Renal cortical epithelial cell (primary cell): ENCODE measurements at regions not wholly inside any gene's neighbourhood (a gene's known extent, or its start where the extent isn't known, plus 50 kb on each side); places are given as distances from the start of the nearest gene placed in this dataset.
"Not testable (repeated sequence)": the region's sequence is repeated elsewhere in the genome, so short reads cannot be mapped to it uniquely, and the experiment has no call there.

ENCODE experiments used
- DNase-seq: peaks from one replicate; pipeline ENCODE4 v3.0.0-alpha.2; 2011; ENCODE audit warnings: low read depth

DNA sequence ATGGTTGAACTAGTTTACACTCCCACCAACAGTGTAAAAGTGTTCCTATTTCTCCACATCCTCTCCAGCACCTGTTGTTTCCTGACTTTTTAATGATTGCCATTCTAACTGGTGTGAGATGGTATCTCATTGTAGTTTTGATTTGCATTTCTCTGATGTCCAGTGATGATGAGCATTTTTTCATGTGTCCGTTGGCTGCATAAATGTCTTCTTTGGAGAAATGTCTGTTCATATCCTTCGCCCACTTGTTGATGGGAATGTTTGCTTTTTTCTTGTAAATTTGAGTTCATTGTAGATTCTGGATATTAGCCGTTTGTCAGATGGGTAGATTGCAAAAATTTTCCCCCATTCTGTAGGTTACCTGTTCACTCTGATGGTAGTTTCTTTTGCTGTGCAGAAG lies 155.0 kb upstream of the CNKSR2 start:
- DNase-seq, result not testable (repeated sequence)

DNA sequence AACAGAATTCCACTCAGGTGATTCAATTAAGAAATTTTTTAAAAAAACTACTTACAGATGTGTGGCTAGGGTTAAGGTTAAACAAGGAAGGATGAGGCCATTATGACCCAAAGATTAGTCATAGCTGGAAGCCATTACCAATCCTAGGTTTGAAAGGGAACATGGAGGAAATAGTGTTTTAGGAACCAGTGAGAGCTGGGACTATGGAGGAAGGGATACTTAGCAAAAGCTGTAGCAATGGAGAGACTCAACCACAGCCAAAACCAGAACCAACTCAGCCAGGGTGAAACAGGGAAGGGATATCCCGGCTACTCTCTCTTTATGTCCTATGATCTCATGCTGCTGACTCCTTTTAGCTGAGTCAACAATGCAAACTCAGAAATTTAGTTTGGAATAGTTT lies 148.6 kb upstream of the CNKSR2 start:
- DNase-seq, result no peak

DNA sequence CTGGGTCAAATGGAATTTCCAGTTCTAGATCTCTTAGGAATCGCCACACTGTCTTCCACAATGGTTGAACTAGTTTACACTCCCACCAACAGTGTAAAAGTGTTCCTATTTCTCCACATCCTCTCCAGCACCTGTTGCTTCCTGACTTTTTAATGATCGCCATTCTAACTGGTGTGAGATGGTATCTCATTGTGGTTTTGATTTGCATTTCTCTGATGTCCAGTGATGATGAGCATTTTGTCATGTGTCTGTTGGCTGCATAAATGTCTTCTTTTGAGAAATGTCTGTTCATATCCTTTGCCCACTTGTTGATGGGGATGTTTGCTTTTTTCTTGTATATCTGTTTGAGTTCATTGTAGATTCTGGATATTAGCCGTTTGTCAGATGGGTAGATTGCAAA lies 145.2 kb upstream of the CNKSR2 start:
- not testable (repeated sequence) for DNase-seq

DNA sequence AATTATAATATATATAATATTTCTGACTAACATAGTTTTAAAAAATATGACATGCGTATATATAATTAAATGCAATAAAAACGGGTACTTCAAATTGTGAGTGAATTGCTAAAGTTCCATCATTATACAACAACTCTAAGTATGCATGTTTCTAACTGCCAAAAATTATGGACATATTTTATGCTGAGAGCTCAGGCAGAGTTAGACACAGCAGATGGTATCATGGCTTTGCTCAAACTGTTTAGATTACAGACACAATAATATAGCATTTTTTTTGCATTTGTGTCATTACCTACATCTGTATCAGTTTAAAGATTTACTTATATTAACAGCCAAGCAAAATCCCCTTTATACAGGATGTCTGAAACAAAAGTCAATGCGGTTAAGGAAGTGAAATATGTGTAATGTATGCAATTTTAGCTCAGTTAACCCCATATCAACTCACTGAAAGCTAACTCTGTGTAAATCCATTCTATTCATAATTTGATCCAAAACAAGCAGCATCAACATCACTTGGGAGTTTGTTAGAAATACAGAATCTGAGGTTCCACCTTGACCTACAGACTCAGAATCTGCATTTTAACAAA lies 119.1 kb upstream of the CNKSR2 start:
- DNase-seq, result no peak

DNA sequence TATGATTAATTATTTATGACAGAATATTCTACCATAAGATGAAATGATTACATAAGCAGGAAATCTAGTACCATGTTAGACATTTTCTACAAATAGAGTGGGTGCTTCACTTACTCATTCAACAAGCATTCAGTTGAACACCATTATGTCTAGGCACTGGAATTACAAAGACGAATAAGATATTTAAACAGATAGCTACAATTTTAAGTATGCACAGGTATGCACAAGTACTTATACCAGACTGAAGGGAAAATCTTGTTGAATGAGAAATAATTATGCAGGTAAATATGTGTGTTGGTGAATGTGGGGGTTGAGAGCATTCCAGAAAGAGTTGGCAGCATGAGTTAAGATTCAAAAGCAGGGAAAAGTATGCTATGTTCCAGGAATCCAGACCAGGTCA lies 107.3 kb upstream of the CNKSR2 start:
- no peak for DNase-seq

DNA sequence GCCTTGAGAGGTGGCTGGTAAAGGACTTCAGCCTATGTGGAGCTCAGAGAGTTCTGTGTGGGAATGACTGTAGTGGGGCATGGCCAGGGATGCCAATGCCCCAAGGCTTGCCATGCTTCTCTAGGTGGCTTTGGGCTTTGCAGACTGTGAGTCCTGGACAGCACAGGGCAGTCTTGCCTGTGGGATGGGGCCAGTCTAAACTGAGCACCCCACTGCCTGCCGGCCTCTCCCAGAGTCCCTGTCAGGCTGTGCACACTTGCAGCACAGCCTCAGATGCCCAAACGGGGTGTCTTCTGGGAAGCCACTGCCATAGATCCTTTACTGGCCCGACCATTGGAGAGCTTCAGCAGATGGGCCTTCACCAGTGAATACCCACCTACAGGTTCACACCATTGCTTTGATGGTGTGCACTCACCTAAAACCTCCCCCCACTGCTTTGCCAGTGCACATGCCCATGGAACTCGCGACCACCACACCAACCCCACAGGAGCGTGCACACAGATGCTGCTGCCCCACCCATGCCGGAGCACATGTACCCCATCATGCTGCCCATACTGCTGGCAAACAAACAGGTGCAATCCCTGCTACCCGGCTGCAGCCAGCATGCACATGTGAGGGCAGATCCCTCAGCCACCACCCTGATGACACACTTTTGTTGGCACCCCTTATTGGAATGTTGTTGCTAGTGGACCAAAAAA lies 97.3 kb upstream of the CNKSR2 start:
- DNase-seq, result no peak

DNA sequence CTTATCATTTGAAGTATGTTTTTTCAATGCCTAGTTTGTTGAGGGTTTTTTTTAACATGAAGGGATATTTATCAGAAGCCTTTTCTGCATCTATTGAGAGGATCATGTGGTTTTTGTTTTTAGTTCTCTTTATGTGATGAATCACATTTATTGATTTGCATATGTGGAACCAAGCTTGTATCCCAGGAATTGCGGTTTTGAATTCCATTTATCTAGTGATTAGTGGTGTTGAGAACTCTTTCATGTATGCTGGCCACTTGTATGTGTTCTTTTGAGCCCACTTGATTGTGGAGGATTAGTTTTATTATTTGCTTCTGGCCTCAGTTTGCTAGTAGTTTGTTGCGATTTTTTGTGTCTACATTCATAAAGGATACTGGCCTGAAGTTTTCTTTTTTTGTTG lies 85.0 kb upstream of the CNKSR2 start:
- DNase-seq, result no peak

DNA sequence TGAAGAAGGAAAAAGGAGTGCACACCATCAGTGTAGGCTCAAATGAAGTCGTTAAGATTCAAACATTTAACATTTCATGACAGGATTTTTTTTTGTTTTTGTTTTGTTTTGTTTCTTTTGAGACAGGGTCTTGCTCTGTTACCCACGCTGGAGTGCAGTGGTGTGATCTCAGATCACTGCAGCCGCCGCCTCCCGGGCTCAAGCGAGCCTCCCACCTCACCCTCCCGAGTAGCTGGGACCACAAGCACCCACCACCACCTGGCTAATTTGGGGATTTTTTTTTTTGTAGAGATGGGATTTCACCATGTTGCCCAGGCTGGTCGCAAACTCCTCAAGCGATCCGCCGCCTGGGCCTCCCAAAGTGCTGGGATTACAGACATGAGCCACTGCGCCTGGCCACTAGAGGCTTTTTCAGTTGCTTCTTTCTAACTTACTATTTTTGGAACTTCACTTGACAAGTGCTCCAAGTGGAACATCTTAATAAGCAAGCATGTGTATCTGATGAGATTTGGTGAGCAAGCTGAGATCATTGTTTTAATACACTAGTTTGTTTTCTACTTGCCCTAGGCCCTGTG lies 78.9 kb upstream of the CNKSR2 start:
- no peak for DNase-seq

DNA sequence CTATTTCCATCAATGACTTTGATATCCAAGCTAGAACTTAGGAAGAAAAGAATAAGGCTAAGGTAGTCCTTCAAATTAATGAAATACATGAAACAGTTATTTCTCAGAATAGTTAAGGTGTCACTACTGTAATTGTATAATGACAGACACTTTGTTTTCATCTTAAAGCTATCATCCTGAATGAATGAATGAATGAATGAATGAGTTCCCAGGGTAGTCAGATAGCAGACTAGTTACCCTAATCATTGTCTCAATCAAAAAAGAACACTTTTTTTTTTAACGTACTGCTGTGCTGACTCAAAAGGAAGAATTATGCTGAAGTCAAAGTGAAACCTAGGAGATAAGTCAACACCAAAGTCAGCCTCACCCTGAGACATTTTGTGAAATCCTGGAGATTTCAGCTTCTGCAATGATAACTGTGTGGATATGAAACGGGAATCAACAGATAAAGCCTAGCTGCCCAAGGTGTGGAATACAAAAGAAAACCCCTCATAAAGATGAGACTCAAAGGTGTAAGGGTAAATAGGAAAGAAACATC lies 68.3 kb upstream of the CNKSR2 start:
- DNase-seq, result no peak

DNA sequence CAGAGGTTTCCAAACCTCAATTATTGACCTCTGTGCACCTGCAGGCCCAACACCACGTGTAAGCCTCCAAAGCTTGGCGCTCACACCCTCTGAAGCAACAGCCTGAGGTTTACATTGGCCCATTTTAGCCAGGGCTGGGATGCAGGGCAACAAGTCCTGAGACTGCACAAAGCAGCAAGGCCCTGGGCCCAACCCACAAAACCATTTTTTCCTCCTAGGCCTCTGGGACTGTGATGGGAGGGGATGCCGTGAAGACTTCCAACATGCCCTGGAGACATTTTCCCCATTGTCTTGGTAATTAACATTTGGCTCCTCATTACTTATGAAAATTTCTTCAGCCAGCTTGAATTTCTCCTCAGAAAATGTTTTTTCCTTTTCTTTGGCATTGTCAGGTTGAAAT lies 54.9 kb upstream of the CNKSR2 start:
- DNase-seq, result no peak
